HepG2 (cell line): ENCODE measurements at regions not wholly inside any gene's neighbourhood (a gene's known extent, or its start where the extent isn't known, plus 50 kb on each side); places are given as distances from the start of the nearest gene placed in this dataset.

Source experiments
- AGO1 ChIP-seq: fragments of 200-400 bp; formaldehyde crosslinking; IDR thresholded peaks from 2 replicates; pipeline ENCODE4 v1.6.1; 2017; ENCODE audit warnings: mild to moderate bottlenecking, low read depth, low read length, moderate library complexity; ENCODE audit not compliant: poor library complexity, severe bottlenecking
- DMAP1 ChIP-seq: IDR thresholded peaks from 2 replicates; pipeline ENCODE4 v1.6.1; 2016
- GATAD2A ChIP-seq: IDR thresholded peaks from 2 replicates; pipeline ENCODE4 v1.6.1; 2016
- GTF3A ChIP-seq: sonication (generic); formaldehyde crosslinking; conservative IDR thresholded peaks from 2 replicates; pipeline ENCODE4 v1.4.0; 2020; ENCODE audit warnings: mild to moderate bottlenecking, missing genetic modification reagents
- KDM1A ChIP-seq: IDR thresholded peaks from 2 replicates; pipeline ENCODE4 v1.6.1; 2016; ENCODE audit warnings: missing compliant biosample characterization
- KDM4B ChIP-seq: sonication (generic); formaldehyde crosslinking; IDR thresholded peaks from 2 replicates; pipeline ENCODE4 v1.4.0; 2020; ENCODE audit warnings: missing genetic modification reagents
- PLSCR1 ChIP-seq: sonication (generic); formaldehyde crosslinking; IDR thresholded peaks from 2 replicates; pipeline ENCODE4 v1.5.0; 2020; ENCODE audit warnings: missing genetic modification reagents, mild to moderate bottlenecking, borderline replicate concordance
- RXRB ChIP-seq: IDR thresholded peaks from 2 replicates; pipeline ENCODE4 v1.6.1; 2016; ENCODE audit warnings: borderline replicate concordance, missing genetic modification reagents, missing compliant biosample characterization
- SMARCC2 ChIP-seq: fragments of 450-650 bp; IDR thresholded peaks from 2 replicates; pipeline ENCODE4 v1.6.1; 2017; ENCODE audit warnings: antibody characterized with exemption, mild to moderate bottlenecking
- TFAP4 ChIP-seq: sonication (generic); IDR thresholded peaks from 2 replicates; pipeline ENCODE4 v1.6.1; 2016; ENCODE audit warnings: low read depth, borderline replicate concordance
- THAP8 ChIP-seq: sonication (generic); formaldehyde crosslinking; IDR thresholded peaks from 2 replicates; pipeline ENCODE4 v1.5.1; 2020; ENCODE audit warnings: missing genetic modification reagents, mild to moderate bottlenecking, borderline replicate concordance
- YEATS2 ChIP-seq: sonication (generic); formaldehyde crosslinking; IDR thresholded peaks from 2 replicates; pipeline ENCODE4 v1.4.0; 2020; ENCODE audit warnings: missing genetic modification reagents, borderline replicate concordance
- ZBTB42 ChIP-seq: sonication (generic); formaldehyde crosslinking; IDR thresholded peaks from 2 replicates; pipeline ENCODE4 v1.5.0; 2020; ENCODE audit warnings: mild to moderate bottlenecking, missing genetic modification reagents
- ZNF101 ChIP-seq: sonication (generic); formaldehyde crosslinking; IDR thresholded peaks from 2 replicates; pipeline ENCODE4 v1.4.0; 2020; ENCODE audit warnings: mild to moderate bottlenecking, low read depth, missing genetic modification reagents, borderline replicate concordance
- ZNF207 ChIP-seq: fragments of 450-650 bp; IDR thresholded peaks from 2 replicates; pipeline ENCODE4 v1.6.1; 2016; ENCODE audit warnings: antibody characterized with exemption, borderline replicate concordance
- ZNF263 ChIP-seq: sonication (generic); formaldehyde crosslinking; IDR thresholded peaks from 2 replicates; pipeline ENCODE4 v1.4.0; 2020; ENCODE audit warnings: missing genetic modification reagents
- ZNF616 ChIP-seq: sonication (generic); formaldehyde crosslinking; IDR thresholded peaks from 2 replicates; pipeline ENCODE4 v1.5.0; 2020; ENCODE audit warnings: low read depth, mild to moderate bottlenecking, missing genetic modification reagents
- ZNF629 ChIP-seq: sonication (generic); formaldehyde crosslinking; conservative IDR thresholded peaks from 2 replicates; pipeline ENCODE4 v1.5.0; 2020; ENCODE audit warnings: missing genetic modification reagents
- ZNF691 ChIP-seq: sonication (generic); formaldehyde crosslinking; IDR thresholded peaks from 2 replicates; pipeline ENCODE4 v1.4.0; 2020; ENCODE audit warnings: missing genetic modification reagents, low read depth, mild to moderate bottlenecking, borderline replicate concordance
- ZNF816 ChIP-seq: sonication (generic); formaldehyde crosslinking; IDR thresholded peaks from 2 replicates; pipeline ENCODE4 v1.8.0; 2022; ENCODE audit warnings: missing genetic modification reagents, mild to moderate bottlenecking, borderline replicate concordance
- ZNF878 ChIP-seq: sonication (generic); formaldehyde crosslinking; IDR thresholded peaks from 2 replicates; pipeline ENCODE4 v1.8.1; 2023; ENCODE audit warnings: mild to moderate bottlenecking, missing genetic modification reagents, moderate library complexity
- TF ChIP-seq, protein P1 (sequence below), 2 experiments: sonication (generic) in 1 of 2; formaldehyde crosslinking in 1 of 2; IDR thresholded peaks; 2 replicates each; pipeline versions ENCODE4 v1.4.0 to v1.6.1; 2018 to 2020; ENCODE audit warnings: missing genetic modification reagents in 2 of 2, borderline replicate concordance in 1 of 2, low read depth in 1 of 2, mild to moderate bottlenecking in 1 of 2, missing biosample characterization in 1 of 2
- TF ChIP-seq, protein P2 (sequence below): sonication (generic); formaldehyde crosslinking; IDR thresholded peaks from 2 replicates; pipeline ENCODE4 v1.4.0; 2020; ENCODE audit warnings: missing genetic modification reagents

DNA sequence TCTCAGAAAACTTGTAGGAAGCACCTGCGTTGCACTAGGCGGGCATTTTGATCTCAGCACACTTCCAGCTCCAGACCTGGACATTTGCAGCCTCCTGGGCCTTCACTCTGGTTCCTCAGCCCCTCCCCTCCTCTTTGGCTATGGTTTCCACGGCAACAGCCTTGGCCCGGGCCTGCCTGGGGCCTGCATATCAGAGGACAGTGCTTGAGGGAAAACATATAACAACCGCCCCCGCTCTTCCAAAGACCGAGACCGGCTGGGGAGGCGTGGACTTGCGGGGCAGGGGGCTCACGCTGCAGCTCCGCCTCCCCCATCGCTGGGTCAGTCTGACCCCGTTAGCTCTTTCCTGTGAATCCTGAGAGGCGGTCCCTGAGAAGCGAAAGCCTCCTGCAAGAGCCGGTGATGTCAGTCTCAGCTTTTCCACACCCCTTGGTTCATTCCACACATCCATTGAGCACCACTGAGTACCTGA is 125.7 kb upstream of the PEG3 start (continued):
- TF ChIP-seq, protein P1, sequence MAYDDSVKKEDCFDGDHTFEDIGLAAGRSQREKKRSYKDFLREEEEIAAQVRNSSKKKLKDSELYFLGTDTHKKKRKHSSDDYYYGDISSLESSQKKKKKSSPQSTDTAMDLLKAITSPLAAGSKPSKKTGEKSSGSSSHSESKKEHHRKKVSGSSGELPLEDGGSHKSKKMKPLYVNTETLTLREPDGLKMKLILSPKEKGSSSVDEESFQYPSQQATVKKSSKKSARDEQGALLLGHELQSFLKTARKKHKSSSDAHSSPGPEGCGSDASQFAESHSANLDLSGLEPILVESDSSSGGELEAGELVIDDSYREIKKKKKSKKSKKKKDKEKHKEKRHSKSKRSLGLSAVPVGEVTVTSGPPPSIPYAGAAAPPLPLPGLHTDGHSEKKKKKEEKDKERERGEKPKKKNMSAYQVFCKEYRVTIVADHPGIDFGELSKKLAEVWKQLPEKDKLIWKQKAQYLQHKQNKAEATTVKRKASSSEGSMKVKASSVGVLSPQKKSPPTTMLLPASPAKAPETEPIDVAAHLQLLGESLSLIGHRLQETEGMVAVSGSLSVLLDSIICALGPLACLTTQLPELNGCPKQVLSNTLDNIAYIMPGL (CRISPR knock-in tag; IDR thresholded peaks at IDR 0.05; ENCODE audit: borderline replicate concordance in 1 of 2, low read depth in 1 of 2) = no peak
- TF ChIP-seq ZNF101 (CRISPR knock-in tag) (no peak), ZNF816 (no peak), KDM4B (CRISPR knock-in tag) (no peak), ZNF263 (0 out of 2 replicates have a peak, but pooled peaks have one; percentile 61), KDM1A (no peak), ZNF616 (CRISPR knock-in tag) (no peak), AGO1 (no peak), ZNF878 (CRISPR knock-in tag) (no peak), TFAP4 (peak; percentile 46; the same call in 1 of the 2 replicates), THAP8 (CRISPR knock-in tag) (no peak), ZNF629 (CRISPR knock-in tag) (no peak), ZBTB42 (CRISPR knock-in tag) (no peak), YEATS2 (CRISPR knock-in tag) (peak; percentile 46; the same call in 1 of the 2 replicates), ZNF691 (CRISPR knock-in tag) (no peak; the same call in 1 of the 2 replicates), DMAP1 (CRISPR knock-in tag) (no peak), ZNF207 (no peak), SMARCC2 (no peak), RXRB (CRISPR knock-in tag) (peak; percentile 72), GATAD2A (CRISPR knock-in tag) (peak; percentile 68; the same call in 1 of the 2 replicates), PLSCR1 (CRISPR knock-in tag) (no peak), GTF3A (no peak)
- TF ChIP-seq, protein P2, sequence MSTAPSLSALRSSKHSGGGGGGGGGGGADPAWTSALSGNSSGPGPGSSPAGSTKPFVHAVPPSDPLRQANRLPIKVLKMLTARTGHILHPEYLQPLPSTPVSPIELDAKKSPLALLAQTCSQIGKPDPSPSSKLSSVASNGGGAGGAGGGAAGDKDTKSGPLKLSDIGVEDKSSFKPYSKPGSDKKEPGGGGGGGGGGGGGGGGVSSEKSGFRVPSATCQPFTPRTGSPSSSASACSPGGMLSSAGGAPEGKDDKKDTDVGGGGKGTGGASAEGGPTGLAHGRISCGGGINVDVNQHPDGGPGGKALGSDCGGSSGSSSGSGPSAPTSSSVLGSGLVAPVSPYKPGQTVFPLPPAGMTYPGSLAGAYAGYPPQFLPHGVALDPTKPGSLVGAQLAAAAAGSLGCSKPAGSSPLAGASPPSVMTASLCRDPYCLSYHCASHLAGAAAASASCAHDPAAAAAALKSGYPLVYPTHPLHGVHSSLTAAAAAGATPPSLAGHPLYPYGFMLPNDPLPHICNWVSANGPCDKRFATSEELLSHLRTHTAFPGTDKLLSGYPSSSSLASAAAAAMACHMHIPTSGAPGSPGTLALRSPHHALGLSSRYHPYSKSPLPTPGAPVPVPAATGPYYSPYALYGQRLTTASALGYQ = 0 out of 2 replicates have a peak, but pooled peaks have one; percentile 27
